Neural crest cell (in vitro differentiated cells): ENCODE measurements at regions not wholly inside any gene's neighbourhood (a gene's known extent, or its start where the extent isn't known, plus 50 kb on each side); places are given as distances from the start of the nearest gene placed in this dataset.

Source experiments
- DNase-seq: peaks from one replicate; pipeline ENCODE4 v3.0.0; 2021; ENCODE audit warnings: low read depth, mixed read lengths, low spot score
- H3K27ac Mint-ChIP-seq: one replicate; pipeline ENCODE4 v1.8.0; 2021; ENCODE audit warnings: mild to moderate bottlenecking, mixed read lengths; ENCODE audit not compliant: unreplicated experiment
- H3K27me3 Mint-ChIP-seq: 2 replicates; pipeline ENCODE4 v1.8.0; 2021; ENCODE audit warnings: low read depth, mild to moderate bottlenecking, mixed read lengths
- H3K36me3 Mint-ChIP-seq: 2 replicates; pipeline ENCODE4 v1.8.0; 2021; ENCODE audit warnings: low read depth, mild to moderate bottlenecking, mixed read lengths
- H3K4me1 Mint-ChIP-seq: 2 replicates; pipeline ENCODE4 v1.8.0; 2021; ENCODE audit warnings: mixed read lengths
- H3K4me3 Mint-ChIP-seq: one replicate; pipeline ENCODE4 v1.8.0; 2021; ENCODE audit warnings: mild to moderate bottlenecking, mixed read lengths
- H3K9me3 Mint-ChIP-seq: 2 replicates; pipeline ENCODE4 v1.8.0; 2021; ENCODE audit warnings: mixed read lengths
- TF ChIP-seq, protein P1 (sequence below): fragments of 200-600 bp; sonication (generic); conservative IDR thresholded peaks from 2 replicates; pipeline ENCODE4 v1.5.0; 2021; ENCODE audit warnings: antibody characterized with exemption, mild to moderate bottlenecking

DNA sequence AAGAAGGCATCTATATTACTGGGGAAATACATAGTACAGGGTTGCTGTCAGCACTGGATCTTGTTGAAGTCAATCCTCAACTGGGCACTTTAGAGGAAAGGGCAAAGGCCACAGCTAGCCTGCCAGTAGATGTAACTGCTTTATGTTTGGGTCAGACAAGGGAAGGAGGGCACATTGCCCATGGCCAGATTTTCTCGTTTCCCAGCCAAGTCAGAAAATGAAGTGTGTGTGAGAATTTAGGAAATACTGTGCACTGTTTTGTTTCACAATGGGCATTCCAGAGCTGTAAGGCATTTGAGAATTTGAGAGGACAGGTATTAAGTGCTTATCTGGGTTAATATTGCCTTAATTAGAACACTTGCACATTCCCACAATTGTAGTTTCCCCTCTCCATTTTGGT lies 183.9 kb upstream of the MCHR2 start:
- H3K4me3 Mint-ChIP-seq, result no peak overlapping the region
- no peak for DNase-seq
- H3K9me3 Mint-ChIP-seq, result no peaks in the 10 kb centered on the region
- TF ChIP-seq, protein P1, sequence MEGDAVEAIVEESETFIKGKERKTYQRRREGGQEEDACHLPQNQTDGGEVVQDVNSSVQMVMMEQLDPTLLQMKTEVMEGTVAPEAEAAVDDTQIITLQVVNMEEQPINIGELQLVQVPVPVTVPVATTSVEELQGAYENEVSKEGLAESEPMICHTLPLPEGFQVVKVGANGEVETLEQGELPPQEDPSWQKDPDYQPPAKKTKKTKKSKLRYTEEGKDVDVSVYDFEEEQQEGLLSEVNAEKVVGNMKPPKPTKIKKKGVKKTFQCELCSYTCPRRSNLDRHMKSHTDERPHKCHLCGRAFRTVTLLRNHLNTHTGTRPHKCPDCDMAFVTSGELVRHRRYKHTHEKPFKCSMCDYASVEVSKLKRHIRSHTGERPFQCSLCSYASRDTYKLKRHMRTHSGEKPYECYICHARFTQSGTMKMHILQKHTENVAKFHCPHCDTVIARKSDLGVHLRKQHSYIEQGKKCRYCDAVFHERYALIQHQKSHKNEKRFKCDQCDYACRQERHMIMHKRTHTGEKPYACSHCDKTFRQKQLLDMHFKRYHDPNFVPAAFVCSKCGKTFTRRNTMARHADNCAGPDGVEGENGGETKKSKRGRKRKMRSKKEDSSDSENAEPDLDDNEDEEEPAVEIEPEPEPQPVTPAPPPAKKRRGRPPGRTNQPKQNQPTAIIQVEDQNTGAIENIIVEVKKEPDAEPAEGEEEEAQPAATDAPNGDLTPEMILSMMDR, result no peak
- peaks cover 6% of the 10 kb centered on the region for H3K4me1 Mint-ChIP-seq
- H3K36me3 Mint-ChIP-seq, result no peaks in the 10 kb centered on the region
- no peak overlapping the region for H3K27ac Mint-ChIP-seq
- no peaks in the 10 kb centered on the region for H3K27me3 Mint-ChIP-seq

DNA sequence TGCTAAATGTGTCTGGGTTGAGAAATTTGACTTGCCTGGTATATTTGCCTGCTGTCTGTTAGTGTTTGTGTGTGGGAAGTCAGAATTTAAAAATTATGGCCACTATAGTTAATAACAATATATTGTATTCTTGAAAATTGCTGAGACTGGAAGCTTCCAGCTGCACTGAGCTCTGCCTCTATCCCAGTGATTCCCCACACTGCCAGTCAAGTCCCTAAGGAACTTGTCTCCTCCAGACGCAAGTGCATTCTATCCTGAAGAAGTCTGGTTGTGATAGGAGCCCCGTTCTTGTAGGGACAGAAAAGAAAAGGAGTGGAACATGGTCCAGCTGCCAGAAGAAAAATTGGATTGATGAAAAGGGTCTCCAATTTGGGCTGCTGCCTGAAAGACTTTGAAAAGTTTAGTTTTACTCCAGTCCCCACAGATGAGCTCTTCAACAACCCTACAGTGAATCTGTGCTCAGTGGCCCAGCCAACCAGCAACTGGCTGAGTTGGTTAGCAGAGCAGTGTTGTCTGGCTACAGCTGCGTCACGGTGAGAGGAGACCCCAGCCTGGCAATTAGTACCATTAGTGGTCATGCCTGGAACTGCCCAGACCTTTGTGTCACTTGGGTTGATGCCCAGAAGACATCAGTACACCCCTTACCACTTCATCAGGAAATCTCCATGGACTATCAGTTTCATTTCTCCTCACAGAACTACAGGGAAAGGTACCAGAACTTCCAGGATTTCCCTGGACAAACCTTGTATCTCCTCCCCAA lies 183.1 kb upstream of the MCHR2 start:
- Mint-ChIP-seq H3K27me3 (no peaks in the 10 kb centered on the region), H3K9me3 (no peaks in the 10 kb centered on the region), H3K4me1 (peaks cover 6% of the 10 kb centered on the region), H3K4me3 (no peak overlapping the region), H3K36me3 (no peaks in the 10 kb centered on the region), H3K27ac (no peak overlapping the region)
- TF ChIP-seq, protein P1, result peak; percentile 16
- no peak for DNase-seq

DNA sequence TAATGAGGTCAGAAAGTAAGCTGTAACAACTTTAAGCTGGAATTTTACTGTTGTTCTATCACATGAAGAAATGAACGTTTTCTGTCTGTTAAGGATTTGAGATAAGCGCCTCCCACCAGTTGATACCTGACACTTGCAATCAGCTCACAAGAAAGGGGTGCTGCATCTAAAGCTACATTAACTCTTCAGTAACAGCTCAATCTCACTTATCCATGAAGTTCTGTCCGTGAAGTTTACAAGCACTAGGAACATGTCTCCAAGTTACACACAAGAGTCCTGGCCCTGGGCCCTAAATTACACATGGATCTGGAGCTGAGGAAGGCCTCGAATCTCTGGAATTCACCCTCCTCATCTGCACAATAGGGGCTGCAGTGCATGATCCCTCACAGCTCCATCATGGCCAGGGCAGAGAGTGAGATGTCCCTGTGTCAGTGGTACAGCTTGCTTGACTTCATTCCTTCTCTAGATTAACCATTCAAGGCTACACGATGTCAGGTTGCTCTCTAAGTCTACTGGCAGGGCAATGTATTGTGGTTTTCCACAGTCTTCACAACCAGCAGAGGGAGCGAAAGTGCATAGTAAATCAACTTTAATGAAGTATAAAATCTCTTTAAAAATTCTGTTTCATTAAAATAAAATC lies 182.4 kb upstream of the MCHR2 start:
- TF ChIP-seq, protein P1, result peak; percentile 64
- H3K4me3 Mint-ChIP-seq, result no peak overlapping the region
- DNase-seq, result no peak
- H3K27ac Mint-ChIP-seq, result peak overlapping the region; percentile 13
- peaks cover 6% of the 10 kb centered on the region for H3K4me1 Mint-ChIP-seq
- H3K36me3 Mint-ChIP-seq, result no peaks in the 10 kb centered on the region
- H3K27me3 Mint-ChIP-seq, result no peaks in the 10 kb centered on the region
- H3K9me3 Mint-ChIP-seq, result no peaks in the 10 kb centered on the region

DNA sequence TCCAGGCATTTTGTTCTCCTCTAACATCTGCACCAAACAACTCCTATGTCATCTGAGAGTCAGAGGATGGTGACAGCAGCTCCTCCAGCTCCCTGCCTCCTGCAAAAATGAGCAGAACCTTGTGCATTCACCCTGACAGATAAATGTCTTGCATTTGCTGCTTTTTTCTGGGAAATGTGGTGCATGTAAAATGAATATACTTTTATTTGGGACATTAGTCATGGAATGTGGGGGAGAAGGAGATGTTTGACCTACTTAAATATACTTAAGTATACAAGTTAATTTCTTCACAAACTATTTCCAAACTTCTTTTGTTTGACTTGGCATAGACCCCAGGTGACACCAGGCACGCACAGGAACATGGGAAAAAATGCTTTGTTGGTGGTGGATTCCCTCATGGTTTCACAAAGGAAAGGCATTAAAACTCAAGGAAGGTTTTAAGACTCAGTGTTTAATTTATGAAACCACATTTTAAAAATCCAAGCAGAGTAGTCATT lies 181.8 kb upstream of the MCHR2 start:
- Mint-ChIP-seq H3K36me3 (no peaks in the 10 kb centered on the region), H3K27ac (no peak overlapping the region), H3K4me1 (peaks cover 6% of the 10 kb centered on the region), H3K4me3 (no peak overlapping the region), H3K27me3 (no peaks in the 10 kb centered on the region), H3K9me3 (no peaks in the 10 kb centered on the region)
- no peak for DNase-seq
- TF ChIP-seq, protein P1, result no peak

DNA sequence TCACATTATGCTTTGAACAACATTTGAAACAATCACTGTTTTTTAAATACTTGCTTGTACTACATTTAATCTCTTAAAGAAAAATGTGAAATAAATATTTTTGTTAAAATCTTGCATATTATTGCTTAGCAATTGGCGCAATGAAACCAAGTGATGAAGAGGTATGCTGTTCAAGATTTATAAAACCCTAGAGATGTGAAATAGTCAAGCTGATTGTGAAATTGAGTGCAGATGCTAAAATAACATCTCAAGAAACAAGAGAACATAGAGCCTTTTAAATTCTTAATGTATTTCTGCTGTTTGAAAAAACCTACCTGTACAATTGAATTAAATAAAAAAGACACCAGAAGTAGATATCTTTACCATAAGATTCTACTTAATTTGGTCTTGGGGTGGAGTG lies 179.2 kb upstream of the MCHR2 start:
- Mint-ChIP-seq H3K4me3 (no peak overlapping the region), H3K36me3 (no peaks in the 10 kb centered on the region), H3K27ac (no peak overlapping the region), H3K9me3 (no peaks in the 10 kb centered on the region), H3K4me1 (peaks cover 6% of the 10 kb centered on the region), H3K27me3 (no peaks in the 10 kb centered on the region)
- TF ChIP-seq, protein P1, result no peak
- no peak for DNase-seq
